HL-60/S4 treated with phorbol 12-myristate 13-acetate at 8.2 ng/mL for 4 days and 3 days (cell line): ENCODE measurements at regions not wholly inside any gene's neighbourhood (a gene's known extent, or its start where the extent isn't known, plus 50 kb on each side); places are given as distances from the start of the nearest gene placed in this dataset.
"Not testable (repeated sequence)": the region's sequence is repeated elsewhere in the genome, so short reads cannot be mapped to it uniquely, and the experiment has no call there.

Experiments
- in situ Hi-C: fragments of 300-500 bp; cut with MboI; formaldehyde crosslinking; loops from 2 replicates; pipeline ENCODE4 v1.15.0; 2022; ENCODE audit warnings: low sequenced_read_pairs

- in situ Hi-C loops, result no loop called here
Observed at GRCh38 chr11:91538065-91538464, 686.6 kb upstream of the FAT3 start.

- in situ Hi-C loops, result no loop called here
Observed at GRCh38 chr11:91536366-91536765, 688.3 kb upstream of the FAT3 start.

- in situ Hi-C loops, result no loop called here
Observed at GRCh38 chr11:91528965-91529364, 695.7 kb upstream of the FAT3 start.

- in situ Hi-C loops, result no loop called here
Observed at GRCh38 chr11:91527380-91528030, 697.1 kb upstream of the FAT3 start.

GRCh38 chr11:91513734-91514133 lies 710.9 kb upstream of the FAT3 start:
- in situ Hi-C loops, result no loop called here

GRCh38 chr11:91497847-91498246 lies 726.8 kb upstream of the FAT3 start:
- in situ Hi-C loops, result no loop called here

- in situ Hi-C loops, result no loop called here
Observed at GRCh38 chr11:91495837-91496236, 728.8 kb upstream of the FAT3 start.

- in situ Hi-C loops, result no loop called here
Observed at GRCh38 chr11:91489989-91490388, 734.6 kb upstream of the FAT3 start.

- in situ Hi-C loops, result not testable (repeated sequence)
Observed at GRCh38 chr11:91483956-91484355, 740.7 kb upstream of the FAT3 start.

- in situ Hi-C loops, result not testable (repeated sequence)
Observed at GRCh38 chr11:91481875-91482274, 742.7 kb upstream of the FAT3 start.

GRCh38 chr11:91470656-91471055 lies 754.0 kb upstream of the FAT3 start:
- in situ Hi-C loops, result no loop called here

GRCh38 chr11:91459840-91460239 lies 764.8 kb upstream of the FAT3 start:
- in situ Hi-C loops, result no loop called here

GRCh38 chr11:91446267-91446666 lies 778.4 kb upstream of the FAT3 start:
- in situ Hi-C loops, result no loop called here

GRCh38 chr11:91435694-91436395 lies 788.8 kb upstream of the FAT3 start:
- in situ Hi-C loops, result no loop called here

- in situ Hi-C loops, result no loop called here
Observed at GRCh38 chr11:91433284-91434010, 791.2 kb upstream of the FAT3 start.

- in situ Hi-C loops, result no loop called here
Observed at GRCh38 chr11:91421641-91422040, 803.0 kb upstream of the FAT3 start.

GRCh38 chr11:91407842-91408241 lies 816.8 kb upstream of the FAT3 start:
- in situ Hi-C loops, result no loop called here

- in situ Hi-C loops, result no loop called here
Observed at GRCh38 chr11:91406009-91406408, 818.6 kb upstream of the FAT3 start.

- in situ Hi-C loops, result no loop called here
Observed at GRCh38 chr11:91404344-91404743, 820.3 kb upstream of the FAT3 start.

- in situ Hi-C loops, result no loop called here
Observed at GRCh38 chr11:91397134-91397468, 827.5 kb upstream of the FAT3 start.

- in situ Hi-C loops, result no loop called here
Observed at GRCh38 chr11:91396236-91397133, 828.1 kb upstream of the FAT3 start.
